IMR-90 (cell line): ENCODE measurements at regions not wholly inside any gene's neighbourhood (a gene's known extent, or its start where the extent isn't known, plus 50 kb on each side); places are given as distances from the start of the nearest gene placed in this dataset.

Source experiments
- ATAC-seq: fragments of 200-7000 bp; cut with Tn5 transposase; 2 replicates; pipeline ENCODE4 v1.9.1; 2020; ENCODE audit warnings: low read depth, mild to moderate bottlenecking, moderate library complexity
- BruUV-seq: library from RNA; stranded (reverse); fragments of 400-500 nt; replicated peaks from 2 replicates; lab custom pipeline; 2021; lab: Mats Ljungman, UMichigan
- CTCF ChIA-PET: fragments of 300-600 bp; formaldehyde crosslinking; extraction: SDS; loops from one replicate; lab custom pipeline; 2021; ENCODE audit warnings: antibody characterized with exemption; lab: Yijun Ruan, JAX
- POLR2A ChIA-PET: fragments of 300-600 bp; sonication (Branson Sonifier 250); formaldehyde crosslinking; loops from one replicate; lab custom pipeline; 2022; ENCODE audit warnings: antibody characterized with exemption; ENCODE audit not compliant: unreplicated experiment; lab: Charles Lee
- DNase-seq: peaks from one replicate; pipeline ENCODE4 v3.0.0; 2013
- H2AFZ ChIP-seq: replicated peaks from 2 replicates; pipeline ENCODE3; 2013; ENCODE audit warnings: low read length, mild to moderate bottlenecking; ENCODE audit not compliant: poor library complexity
- H2AK5ac ChIP-seq: 2 replicates; pipeline ENCODE4 v1.6.1; 2013; ENCODE audit warnings: low read depth, low read length, inconsistent platforms
- H2AK9ac ChIP-seq: replicated peaks from 2 replicates; pipeline ENCODE3; 2013; ENCODE audit warnings: mild to moderate bottlenecking, low read depth, low read length, moderate library complexity; ENCODE audit not compliant: poor library complexity
- H2BK120ac ChIP-seq: 2 replicates; pipeline ENCODE4 v1.6.1; 2013; ENCODE audit warnings: low read depth, low read length, inconsistent platforms
- H2BK15ac ChIP-seq: 3 replicates; pipeline ENCODE4 v1.6.1; 2013; ENCODE audit warnings: low read depth, low read length, inconsistent platforms
- H2BK20ac ChIP-seq: 2 replicates; pipeline ENCODE4 v1.6.1; 2013; ENCODE audit warnings: low read depth, mild to moderate bottlenecking, inconsistent platforms, low read length, moderate library complexity
- H2BK5ac ChIP-seq: 2 replicates; pipeline ENCODE4 v1.6.1; 2013; ENCODE audit warnings: mild to moderate bottlenecking, low read depth, low read length, inconsistent platforms; ENCODE audit not compliant: poor library complexity, severe bottlenecking
- H3K14ac ChIP-seq: replicated peaks from 2 replicates; pipeline ENCODE4 v1.6.1; 2013; ENCODE audit warnings: low read depth, low read length, inconsistent platforms
- H3K18ac ChIP-seq: 2 replicates; pipeline ENCODE4 v1.6.1; 2013; ENCODE audit warnings: low read depth, low read length, control low read depth
- H3K23ac ChIP-seq: 2 replicates; pipeline ENCODE4 v1.6.1; 2013; ENCODE audit warnings: low read depth, low read length, inconsistent platforms
- H3K27ac ChIP-seq: 2 replicates; pipeline ENCODE4 v1.5.1; 2013; ENCODE audit warnings: mild to moderate bottlenecking, control low read depth, low read length; ENCODE audit not compliant: insufficient read depth
- H3K27me3 ChIP-seq: 2 replicates; pipeline ENCODE4 v1.6.1; 2013; ENCODE audit warnings: low read length; ENCODE audit not compliant: control insufficient read depth, insufficient read depth
- H3K36me3 ChIP-seq: 2 replicates; pipeline ENCODE4 v1.6.1; 2013; ENCODE audit warnings: low read length, mixed read lengths; ENCODE audit not compliant: control insufficient read depth, insufficient read depth
- H3K4ac ChIP-seq: 2 replicates; pipeline ENCODE4 v1.6.1; 2013; ENCODE audit warnings: low read depth, low read length, inconsistent platforms
- H3K4me1 ChIP-seq: 2 replicates; pipeline ENCODE4 v1.6.1; 2013; ENCODE audit warnings: low read length, mixed read lengths; ENCODE audit not compliant: control insufficient read depth, insufficient read depth
- H3K4me2 ChIP-seq: 2 replicates; pipeline ENCODE4 v1.6.1; 2013; ENCODE audit warnings: low read depth, mild to moderate bottlenecking, control low read depth, low read length, moderate library complexity
- H3K4me3 ChIP-seq: 2 replicates; pipeline ENCODE4 v1.5.1; 2013; ENCODE audit warnings: low read depth, mild to moderate bottlenecking, control low read depth, low read length, moderate library complexity; ENCODE audit not compliant: insufficient read depth
- H3K56ac ChIP-seq: 2 replicates; pipeline ENCODE4 v1.6.1; 2013; ENCODE audit warnings: low read length, inconsistent platforms; ENCODE audit not compliant: insufficient read depth; ENCODE audit errors: extremely low read depth
- H3K79me1 ChIP-seq, 2 experiments: 2 replicates each; pipeline ENCODE4 v1.6.1; 2013; ENCODE audit warnings: low read length in 2 of 2, inconsistent platforms in 1 of 2, low read depth in 1 of 2
- H3K9ac ChIP-seq: 2 replicates; pipeline ENCODE4 v1.6.1; 2013; ENCODE audit warnings: low read depth, low read length, control low read depth
- H3K9me1 ChIP-seq: 2 replicates; pipeline ENCODE4 v1.6.1; 2013; ENCODE audit warnings: low read length, inconsistent platforms; ENCODE audit not compliant: insufficient read depth
- H3K9me3 ChIP-seq: 2 replicates; pipeline ENCODE4 v1.6.1; 2013; ENCODE audit warnings: low read length; ENCODE audit not compliant: control insufficient read depth, insufficient read depth
- H4K20me1 ChIP-seq: 2 replicates; pipeline ENCODE4 v1.6.1; 2013; ENCODE audit warnings: low read length, inconsistent platforms; ENCODE audit not compliant: insufficient read depth
- H4K5ac ChIP-seq: 2 replicates; pipeline ENCODE4 v1.6.1; 2013; ENCODE audit warnings: mild to moderate bottlenecking, low read depth, low read length, control low read depth
- H4K8ac ChIP-seq, 2 experiments: 2 replicates each; pipeline ENCODE4 v1.6.1; 2013; ENCODE audit warnings: low read depth in 2 of 2, low read length in 2 of 2, control low read depth in 1 of 2, inconsistent platforms in 1 of 2
- H4K91ac ChIP-seq: 2 replicates; pipeline ENCODE4 v1.6.1; 2013; ENCODE audit warnings: low read depth, low read length, inconsistent platforms; ENCODE audit not compliant: insufficient read depth
- FOS ChIP-seq: fragments of 150-350 bp; IDR thresholded peaks from 2 replicates; pipeline ENCODE4 v1.6.1; 2016; ENCODE audit warnings: low read depth, low read length
- RCOR1 ChIP-seq: IDR thresholded peaks from 2 replicates; pipeline ENCODE4 v1.6.1; 2012; ENCODE audit warnings: mild to moderate bottlenecking, low read length, improper control_type of control experiment; ENCODE audit not compliant: insufficient replicate concordance
- RFX5 ChIP-seq: IDR thresholded peaks from 2 replicates; pipeline ENCODE4 v1.8.0; 2012; ENCODE audit warnings: low read depth, mild to moderate bottlenecking, low read length, moderate library complexity
- SMC3 ChIP-seq: fragments of 150-350 bp; IDR thresholded peaks from 2 replicates; pipeline ENCODE4 v1.6.1; 2016; ENCODE audit warnings: low read depth, mild to moderate bottlenecking, antibody characterized with exemption, low read length, moderate library complexity
- USF2 ChIP-seq: fragments of 150-350 bp; IDR thresholded peaks from 2 replicates; pipeline ENCODE4 v1.6.1; 2017; ENCODE audit warnings: mild to moderate bottlenecking, antibody characterized with exemption, low read length, low read depth
- WGBS, 2 experiments: methylation state at CpG; one replicate each; pipeline versions ENCODE4 v1.1.5 to v1.1.7; 2013; ENCODE audit warnings: missing lambda C conversion rate in 2 of 2; ENCODE audit not compliant: insufficient read length in 1 of 2; ENCODE audit errors: extremely low coverage in 2 of 2; 5-methylcytosine and 5-hydroxymethylcytosine counted together
- dilution Hi-C: fragments of 300-500 bp; cut with HindIII; formaldehyde crosslinking; loops from one replicate; pipeline ENCODE4 v1.14.3; 2018; ENCODE audit warnings: low sequenced_read_pairs; ENCODE audit not compliant: unreplicated experiment
- in situ Hi-C: fragments of 300-500 bp; cut with MboI; formaldehyde crosslinking; loops from 3 replicates; pipeline ENCODE4 v1.14.3; 2019; ENCODE audit warnings: low sequenced_read_pairs, inconsistent platforms, mixed read lengths
- intact Hi-C: fragments of 100-400 bp; cut with micrococcal nuclease; formaldehyde crosslinking; loops from 2 replicates; pipeline ENCODE4 v1.10.0; 2022

- TF ChIP-seq USF2 (no peak), RFX5 (no peak), FOS (no peak), RCOR1 (no peak), SMC3 (no peak)
- in situ Hi-C loops = no loop called here
These were observed 191.7 kb downstream of the EDN1 start for GRCh38 chr6:12481850-12482249.

More at GRCh38 chr6:12481850-12482249, 191.7 kb downstream of the EDN1 start:
- H4K91ac ChIP-seq = no peak overlapping the region
- DNase-seq = no peak
- no peaks in the 10 kb centered on the region for H3K9me1 ChIP-seq
- ChIA-PET CTCF (interaction anchor here (0.5 to 2.7 kb wide), 3 partner anchors 18 to 122 kb away, joined by 4 to 9 read pairs (median 4); no protein-coding TSS in a partner anchor), POLR2A (no interaction called here)
- H2BK120ac ChIP-seq = peak overlapping the region; percentile 58; the same call in 1 of the 2 replicates
- H4K20me1 ChIP-seq = no peaks in the 10 kb centered on the region
- no peaks in the 10 kb centered on the region for H3K79me1 ChIP-seq
- dilution Hi-C loops = no loop called here
- H3K27ac ChIP-seq = no peak overlapping the region
- H3K9me3 ChIP-seq = no peaks in the 10 kb centered on the region
- peak overlapping the region; percentile 60; the same call in 1 of the 2 replicates for H4K5ac ChIP-seq
- H3K4me2 ChIP-seq = no peak overlapping the region
- H3K4ac ChIP-seq = peak overlapping the region; percentile 4; the same call in 1 of the 2 replicates
- peak overlapping the region; percentile 20; the same call in 1 of the 2 replicates for H3K18ac ChIP-seq
- H2AFZ ChIP-seq = no peak overlapping the region
- no peaks in the 10 kb centered on the region for H3K27me3 ChIP-seq
- WGBS, 2 experiments = no CpG with 5 or more reads among the region's 2 CpGs
- intact Hi-C loops = loop anchor here (5.0 kb wide), 1 partner anchor 120 kb away; no protein-coding TSS in a partner anchor
- peak overlapping the region; percentile 22; the same call in 1 of the 2 replicates for H2BK20ac ChIP-seq
- H2BK15ac ChIP-seq = peak overlapping the region; percentile 73; the same call in 1 of the 3 replicates
- H3K9ac ChIP-seq = no peak overlapping the region
- no peak for ATAC-seq
- no peak overlapping the region for H3K14ac ChIP-seq
- peak overlapping the region in 1 of 2 experiments; percentile 35; a peak in 1 of 4 replicates for H4K8ac ChIP-seq
- H3K23ac ChIP-seq = no peak overlapping the region
- no peak overlapping the region for H2BK5ac ChIP-seq
- peaks cover 6% of the 10 kb centered on the region; the same call in 1 of the 2 replicates for H3K4me1 ChIP-seq
- no peaks in the 10 kb centered on the region for H3K36me3 ChIP-seq
- no peak overlapping the region for H2AK9ac ChIP-seq
- peak overlapping the region; percentile 20; the same call in 1 of the 2 replicates for H2AK5ac ChIP-seq
- no peak overlapping the region for H3K4me3 ChIP-seq
- no TSS peak for BruUV-seq
- no peak overlapping the region for H3K56ac ChIP-seq
